Body of pancreas (tissue), 4 donors: ENCODE measurements at regions not wholly inside any gene's neighbourhood (a gene's known extent, or its start where the extent isn't known, plus 50 kb on each side); places are given as distances from the start of the nearest gene placed in this dataset.

Experiments
- POLR2A ChIP-seq, 3 donors: fragments of 450-650 bp; IDR thresholded peaks; one replicate each; pipeline ENCODE4 v1.6.1; 2016; ENCODE audit warnings: antibody characterized with exemption in 3 of 3, mild to moderate bottlenecking in 2 of 3
- TF ChIP-seq, protein P1 (sequence below), 7 experiments: fragments of 450-650 bp in 4 of 7; fragments of 200-600 bp in 3 of 7; sonication (generic) in 3 of 7; IDR thresholded peaks; one replicate each; pipeline ENCODE4 v1.5.1; 2016 to 2019; ENCODE audit warnings: antibody characterized with exemption in 7 of 7

DNA sequence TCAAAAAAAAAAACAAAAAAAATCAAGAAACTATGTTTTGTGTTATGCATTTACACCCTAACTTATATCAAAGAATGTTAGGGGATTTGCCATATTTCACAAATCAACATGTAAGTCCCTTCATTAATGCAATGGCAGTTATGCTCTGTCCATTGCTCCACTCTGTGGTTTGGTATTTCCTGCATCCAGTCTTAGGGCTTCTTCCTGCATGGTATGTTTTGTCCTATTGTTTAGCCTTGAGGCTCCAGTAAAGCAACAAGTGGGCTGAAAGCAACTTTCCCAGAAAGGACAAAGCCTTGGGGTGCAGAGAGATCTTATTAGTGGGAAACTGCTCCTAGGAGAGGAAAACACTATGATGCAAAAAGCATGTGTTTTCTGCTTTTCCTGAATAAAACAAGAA, 474.1 kb downstream of the IRS1 start:
- TF ChIP-seq, protein P1, sequence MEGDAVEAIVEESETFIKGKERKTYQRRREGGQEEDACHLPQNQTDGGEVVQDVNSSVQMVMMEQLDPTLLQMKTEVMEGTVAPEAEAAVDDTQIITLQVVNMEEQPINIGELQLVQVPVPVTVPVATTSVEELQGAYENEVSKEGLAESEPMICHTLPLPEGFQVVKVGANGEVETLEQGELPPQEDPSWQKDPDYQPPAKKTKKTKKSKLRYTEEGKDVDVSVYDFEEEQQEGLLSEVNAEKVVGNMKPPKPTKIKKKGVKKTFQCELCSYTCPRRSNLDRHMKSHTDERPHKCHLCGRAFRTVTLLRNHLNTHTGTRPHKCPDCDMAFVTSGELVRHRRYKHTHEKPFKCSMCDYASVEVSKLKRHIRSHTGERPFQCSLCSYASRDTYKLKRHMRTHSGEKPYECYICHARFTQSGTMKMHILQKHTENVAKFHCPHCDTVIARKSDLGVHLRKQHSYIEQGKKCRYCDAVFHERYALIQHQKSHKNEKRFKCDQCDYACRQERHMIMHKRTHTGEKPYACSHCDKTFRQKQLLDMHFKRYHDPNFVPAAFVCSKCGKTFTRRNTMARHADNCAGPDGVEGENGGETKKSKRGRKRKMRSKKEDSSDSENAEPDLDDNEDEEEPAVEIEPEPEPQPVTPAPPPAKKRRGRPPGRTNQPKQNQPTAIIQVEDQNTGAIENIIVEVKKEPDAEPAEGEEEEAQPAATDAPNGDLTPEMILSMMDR (IDR thresholded peaks at IDR 0.05) = no peak
- no peak for TF ChIP-seq POLR2A (IDR thresholded peaks at IDR 0.05)
